Thoracic aorta (tissue), 2 donors: ENCODE measurements at regions not wholly inside any gene's neighbourhood (a gene's known extent, or its start where the extent isn't known, plus 50 kb on each side); places are given as distances from the start of the nearest gene placed in this dataset.

Experiments
- ATAC-seq: fragments of 150-250 bp; one replicate; pipeline ENCODE4 v1.8.0; 2017; ENCODE audit warnings: low read depth; ENCODE audit not compliant: insufficient number of reproducible peaks, low FRiP score
- DNase-seq: peaks from one replicate; pipeline ENCODE4 v3.0.0-alpha.2; 2020; ENCODE audit warnings: low spot score
- H3K27ac ChIP-seq, 2 donors: fragments of 200-600 bp; sonication (generic); 1 replicate in 1 of 2; 2 replicates in 1 of 2; pipeline ENCODE4 v1.5.1; 2016; ENCODE audit warnings: mild to moderate bottlenecking in 2 of 2, moderate library complexity in 2 of 2
- H3K27me3 ChIP-seq: fragments of 200-600 bp; sonication (generic); replicated peaks from 2 replicates; pipeline ENCODE4 v1.6.0; 2016; ENCODE audit warnings: mild to moderate bottlenecking; ENCODE audit not compliant: insufficient read depth
- H3K36me3 ChIP-seq: fragments of 200-600 bp; sonication (generic); one replicate; pipeline ENCODE4 v1.5.1; 2016
- H3K4me1 ChIP-seq, 2 donors: fragments of 200-600 bp; sonication (generic); 1 replicate in 1 of 2; 2 replicates in 1 of 2; pipeline versions ENCODE4 v1.5.1 to v1.6.0; 2016; ENCODE audit warnings: low read depth in 2 of 2, mild to moderate bottlenecking in 1 of 2; ENCODE audit not compliant: control insufficient read depth in 1 of 2
- H3K4me3 ChIP-seq: fragments of 200-600 bp; sonication (generic); 2 replicates; pipeline ENCODE4 v1.5.1; 2016; ENCODE audit warnings: mild to moderate bottlenecking
- H3K9me3 ChIP-seq: fragments of 200-600 bp; sonication (generic); 2 replicates; pipeline ENCODE4 v1.5.1; 2016
- TF ChIP-seq, protein P1 (sequence below): fragments of 200-600 bp; sonication (generic); IDR thresholded peaks from one replicate; pipeline ENCODE4 v1.5.1; 2019; ENCODE audit warnings: antibody characterized with exemption

DNA sequence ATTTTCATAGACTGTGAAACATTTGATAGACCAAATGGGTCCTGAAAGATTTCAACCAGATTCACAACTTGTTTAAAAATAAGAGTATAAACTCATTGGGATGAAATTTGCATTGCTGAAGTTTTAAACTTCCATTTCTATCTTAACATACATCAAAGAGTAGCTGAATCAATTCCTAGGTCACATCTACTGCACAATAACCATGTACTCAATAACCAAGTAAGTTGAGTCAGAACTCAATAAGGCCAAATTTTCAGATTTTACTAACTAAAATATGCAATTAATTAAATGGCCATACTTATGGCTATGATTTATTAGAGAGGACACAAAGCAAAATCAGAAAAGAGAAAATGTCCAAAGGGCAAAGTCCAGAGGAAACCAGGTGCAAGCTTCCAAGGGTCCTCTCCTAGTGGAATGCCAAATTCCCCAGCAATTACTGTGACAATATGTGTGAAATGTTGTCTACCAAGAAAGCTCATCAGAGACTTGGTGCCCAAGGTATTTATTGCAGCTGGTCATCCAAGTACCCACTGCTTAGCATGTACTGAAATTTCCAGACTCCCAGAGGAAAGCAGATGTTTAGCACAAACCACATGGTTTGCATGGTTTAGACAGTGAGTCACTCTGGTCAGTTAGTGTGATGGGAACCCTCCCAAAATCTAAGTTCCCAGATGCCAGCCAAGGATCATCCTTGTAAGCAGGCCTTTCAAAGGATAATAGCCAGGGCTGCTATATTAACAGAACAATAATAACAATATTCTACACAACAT is 238.9 kb downstream of the IPMK start:
- ATAC-seq (no peak), DNase-seq (no peak)
- H3K9me3 ChIP-seq: no peaks in the 10 kb centered on the region
- TF ChIP-seq, protein P1, sequence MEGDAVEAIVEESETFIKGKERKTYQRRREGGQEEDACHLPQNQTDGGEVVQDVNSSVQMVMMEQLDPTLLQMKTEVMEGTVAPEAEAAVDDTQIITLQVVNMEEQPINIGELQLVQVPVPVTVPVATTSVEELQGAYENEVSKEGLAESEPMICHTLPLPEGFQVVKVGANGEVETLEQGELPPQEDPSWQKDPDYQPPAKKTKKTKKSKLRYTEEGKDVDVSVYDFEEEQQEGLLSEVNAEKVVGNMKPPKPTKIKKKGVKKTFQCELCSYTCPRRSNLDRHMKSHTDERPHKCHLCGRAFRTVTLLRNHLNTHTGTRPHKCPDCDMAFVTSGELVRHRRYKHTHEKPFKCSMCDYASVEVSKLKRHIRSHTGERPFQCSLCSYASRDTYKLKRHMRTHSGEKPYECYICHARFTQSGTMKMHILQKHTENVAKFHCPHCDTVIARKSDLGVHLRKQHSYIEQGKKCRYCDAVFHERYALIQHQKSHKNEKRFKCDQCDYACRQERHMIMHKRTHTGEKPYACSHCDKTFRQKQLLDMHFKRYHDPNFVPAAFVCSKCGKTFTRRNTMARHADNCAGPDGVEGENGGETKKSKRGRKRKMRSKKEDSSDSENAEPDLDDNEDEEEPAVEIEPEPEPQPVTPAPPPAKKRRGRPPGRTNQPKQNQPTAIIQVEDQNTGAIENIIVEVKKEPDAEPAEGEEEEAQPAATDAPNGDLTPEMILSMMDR: no peak
- no peaks in the 10 kb centered on the region for H3K36me3 ChIP-seq
- no peaks in the 10 kb centered on the region for H3K27me3 ChIP-seq
- no peaks in the 10 kb centered on the region for H3K4me1 ChIP-seq
- H3K4me3 ChIP-seq: no peak overlapping the region
- H3K27ac ChIP-seq: no peak overlapping the region

DNA sequence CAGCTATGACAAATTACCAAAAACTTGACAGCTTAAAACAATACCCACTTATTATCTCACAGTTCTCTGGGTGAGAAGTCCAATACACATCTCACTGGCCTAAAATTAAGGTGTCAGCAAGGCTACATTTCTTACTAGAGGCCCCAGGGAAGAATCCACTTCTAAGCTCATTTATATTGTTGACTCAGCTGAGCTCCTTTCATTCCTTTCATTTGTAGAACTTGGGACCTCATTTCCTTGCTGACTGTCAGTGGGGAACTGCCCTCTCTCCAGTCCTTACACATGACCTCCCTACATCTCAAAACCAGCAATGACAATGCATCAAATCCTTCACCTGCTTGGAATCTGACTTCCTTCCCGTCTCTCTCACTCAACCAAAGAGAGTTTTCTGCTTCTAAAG is 240.3 kb downstream of the IPMK start:
- Histone ChIP-seq H3K4me1 (no peaks in the 10 kb centered on the region), H3K36me3 (no peaks in the 10 kb centered on the region), H3K27me3 (no peaks in the 10 kb centered on the region), H3K4me3 (no peak overlapping the region), H3K27ac (no peak overlapping the region), H3K9me3 (no peaks in the 10 kb centered on the region)
- DNase-seq: no peak
- TF ChIP-seq, protein P1: no peak
- no peak for ATAC-seq

DNA sequence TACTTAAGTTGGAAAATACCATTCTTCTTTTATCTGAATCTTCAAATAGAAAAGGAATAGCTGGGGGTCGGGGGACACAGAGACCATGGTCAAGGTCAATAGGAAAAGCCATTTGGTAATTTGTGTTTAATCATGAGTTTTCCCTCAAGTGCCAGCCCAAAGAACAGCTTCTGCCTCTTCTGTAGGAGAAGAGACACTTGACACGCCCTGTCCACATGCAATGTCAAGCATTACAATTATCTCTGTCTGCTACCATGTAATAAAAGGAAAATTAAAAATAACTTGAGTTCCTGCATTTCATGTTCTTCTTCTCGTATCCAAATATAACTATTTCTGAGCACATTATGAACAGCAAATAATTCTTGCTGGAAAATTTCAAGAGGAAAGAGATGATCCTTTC is 241.7 kb downstream of the IPMK start:
- ATAC-seq (no peak), DNase-seq (no peak)
- H3K4me1 ChIP-seq: no peaks in the 10 kb centered on the region
- TF ChIP-seq, protein P1: no peak
- H3K9me3 ChIP-seq: no peaks in the 10 kb centered on the region
- H3K27ac ChIP-seq: no peak overlapping the region
- H3K27me3 ChIP-seq: no peaks in the 10 kb centered on the region
- H3K4me3 ChIP-seq: no peak overlapping the region
- H3K36me3 ChIP-seq: no peaks in the 10 kb centered on the region

DNA sequence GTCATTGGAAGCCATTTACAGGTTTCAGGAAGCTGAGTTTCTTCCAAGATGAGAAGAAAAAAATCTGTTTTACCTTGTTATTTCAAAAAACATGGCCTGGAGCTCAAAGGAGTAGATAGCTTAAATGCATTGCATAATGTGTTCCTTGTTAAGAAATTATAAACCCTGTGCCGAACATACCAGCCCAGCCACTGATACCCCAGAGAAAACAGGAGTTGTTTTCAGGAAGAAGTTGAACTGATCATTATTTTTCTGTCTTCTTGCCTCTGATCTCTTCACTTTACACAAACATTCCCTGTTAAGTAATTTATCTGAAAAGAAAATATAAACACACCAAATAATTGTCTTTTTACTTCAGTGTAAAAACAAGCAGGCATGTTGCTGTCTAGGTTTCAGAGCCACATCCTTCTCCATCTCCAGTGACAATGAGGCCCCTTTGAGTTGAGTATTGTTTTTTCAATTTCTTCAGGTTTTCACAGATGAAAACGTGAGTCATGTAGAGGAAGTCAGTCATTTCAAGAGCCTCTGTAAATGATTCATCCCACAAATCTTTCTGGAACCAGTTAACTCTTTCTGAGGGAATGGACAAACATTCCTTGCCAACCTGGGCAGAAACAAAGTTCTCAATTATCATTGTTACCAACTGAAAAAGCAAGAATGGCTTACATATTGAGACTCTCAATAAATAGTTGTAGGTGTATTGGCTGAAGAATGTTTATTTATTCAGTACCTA is 244.2 kb downstream of the IPMK start:
- no peak overlapping the region for H3K4me3 ChIP-seq
- H3K27me3 ChIP-seq: no peaks in the 10 kb centered on the region
- H3K9me3 ChIP-seq: no peaks in the 10 kb centered on the region
- H3K4me1 ChIP-seq: no peaks in the 10 kb centered on the region
- DNase-seq: no peak
- no peak overlapping the region for H3K27ac ChIP-seq
- TF ChIP-seq, protein P1: no peak
- H3K36me3 ChIP-seq: no peaks in the 10 kb centered on the region
- no peak for ATAC-seq

DNA sequence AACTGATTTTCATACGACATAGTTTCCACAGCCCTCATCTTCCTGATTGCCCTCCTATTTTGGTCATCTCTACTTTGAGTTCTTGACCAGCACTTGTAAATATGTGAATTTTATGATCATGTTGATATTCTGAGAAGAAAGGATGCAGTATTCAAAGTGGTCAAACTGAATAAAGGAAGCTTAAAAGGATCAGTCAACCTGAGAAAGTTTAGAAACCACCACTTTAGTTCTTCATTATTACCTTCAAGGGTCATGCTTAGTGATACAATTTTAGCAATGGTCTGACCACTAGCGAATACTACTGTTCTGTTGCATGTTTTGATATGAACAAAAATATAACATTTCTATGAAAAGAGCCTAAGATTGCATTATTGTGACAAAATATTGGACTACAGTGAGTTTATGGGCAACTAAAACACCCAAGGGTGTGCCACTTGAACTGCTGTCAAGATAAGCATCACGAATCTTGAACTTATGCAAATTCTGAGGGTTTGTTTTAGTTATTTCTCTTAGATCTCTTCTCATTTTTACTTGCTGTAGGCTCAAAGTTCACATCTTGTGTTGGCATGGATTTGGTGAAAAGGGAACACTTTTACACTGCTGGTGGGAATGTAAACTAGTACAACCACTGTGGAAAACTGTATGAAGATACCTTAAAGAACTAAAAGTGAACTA is 247.7 kb downstream of the IPMK start:
- no peak overlapping the region for H3K27ac ChIP-seq
- H3K27me3 ChIP-seq: no peaks in the 10 kb centered on the region
- TF ChIP-seq, protein P1: no peak
- no peak overlapping the region for H3K4me3 ChIP-seq
- no peaks in the 10 kb centered on the region for H3K36me3 ChIP-seq
- no peak for ATAC-seq
- DNase-seq: no peak
- no peaks in the 10 kb centered on the region for H3K4me1 ChIP-seq
- H3K9me3 ChIP-seq: no peaks in the 10 kb centered on the region
